Astrocyte (in vitro differentiated cells and primary cell): ENCODE measurements at regions not wholly inside any gene's neighbourhood (a gene's known extent, or its start where the extent isn't known, plus 50 kb on each side); places are given as distances from the start of the nearest gene placed in this dataset.

ENCODE experiments used
- EZH2 ChIP-seq: IDR thresholded peaks from 2 replicates; pipeline ENCODE4 v1.6.1; 2012; ENCODE audit warnings: mild to moderate bottlenecking, low read length, inconsistent platforms; ENCODE audit not compliant: insufficient read depth
- TF ChIP-seq, protein P1 (sequence below): IDR thresholded peaks from 2 replicates; pipeline ENCODE4 v1.5.1; 2011; ENCODE audit warnings: low read depth, mild to moderate bottlenecking, inconsistent platforms, low read length, moderate library complexity; ENCODE audit not compliant: insufficient read depth

DNA sequence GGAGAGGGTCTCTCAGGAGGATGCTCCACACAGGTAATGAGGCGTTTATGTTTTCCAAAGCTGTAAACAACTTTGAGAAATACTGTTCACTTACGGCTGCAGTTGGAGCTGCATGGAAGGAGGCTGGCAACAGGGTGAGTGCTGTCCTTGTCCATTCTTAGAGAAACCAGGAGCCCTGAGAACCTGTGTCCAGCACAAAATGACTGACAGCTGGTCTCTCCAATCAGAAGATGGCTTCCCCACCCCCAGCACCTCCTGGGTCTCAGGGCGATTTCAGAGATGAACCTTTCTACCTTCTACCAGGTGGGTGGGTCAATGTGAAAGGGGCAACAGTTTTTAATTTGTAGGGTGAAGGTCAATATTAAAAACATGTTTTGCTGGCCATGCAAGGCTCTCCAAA is 353.6 kb downstream of the NPHP4 start:
- TF ChIP-seq, protein P1, sequence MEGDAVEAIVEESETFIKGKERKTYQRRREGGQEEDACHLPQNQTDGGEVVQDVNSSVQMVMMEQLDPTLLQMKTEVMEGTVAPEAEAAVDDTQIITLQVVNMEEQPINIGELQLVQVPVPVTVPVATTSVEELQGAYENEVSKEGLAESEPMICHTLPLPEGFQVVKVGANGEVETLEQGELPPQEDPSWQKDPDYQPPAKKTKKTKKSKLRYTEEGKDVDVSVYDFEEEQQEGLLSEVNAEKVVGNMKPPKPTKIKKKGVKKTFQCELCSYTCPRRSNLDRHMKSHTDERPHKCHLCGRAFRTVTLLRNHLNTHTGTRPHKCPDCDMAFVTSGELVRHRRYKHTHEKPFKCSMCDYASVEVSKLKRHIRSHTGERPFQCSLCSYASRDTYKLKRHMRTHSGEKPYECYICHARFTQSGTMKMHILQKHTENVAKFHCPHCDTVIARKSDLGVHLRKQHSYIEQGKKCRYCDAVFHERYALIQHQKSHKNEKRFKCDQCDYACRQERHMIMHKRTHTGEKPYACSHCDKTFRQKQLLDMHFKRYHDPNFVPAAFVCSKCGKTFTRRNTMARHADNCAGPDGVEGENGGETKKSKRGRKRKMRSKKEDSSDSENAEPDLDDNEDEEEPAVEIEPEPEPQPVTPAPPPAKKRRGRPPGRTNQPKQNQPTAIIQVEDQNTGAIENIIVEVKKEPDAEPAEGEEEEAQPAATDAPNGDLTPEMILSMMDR: no peak
- no peak for TF ChIP-seq EZH2
